NCI-H1694 treated with DMSO at 0.1 percent for 48 hours (cell line): ENCODE measurements at regions not wholly inside any gene's neighbourhood (a gene's known extent, or its start where the extent isn't known, plus 50 kb on each side); places are given as distances from the start of the nearest gene placed in this dataset.

Experiments
- DNase-seq: peaks from one replicate; lab custom pipeline; 2025; lab: John Stamatoyannopoulos, UW

DNA sequence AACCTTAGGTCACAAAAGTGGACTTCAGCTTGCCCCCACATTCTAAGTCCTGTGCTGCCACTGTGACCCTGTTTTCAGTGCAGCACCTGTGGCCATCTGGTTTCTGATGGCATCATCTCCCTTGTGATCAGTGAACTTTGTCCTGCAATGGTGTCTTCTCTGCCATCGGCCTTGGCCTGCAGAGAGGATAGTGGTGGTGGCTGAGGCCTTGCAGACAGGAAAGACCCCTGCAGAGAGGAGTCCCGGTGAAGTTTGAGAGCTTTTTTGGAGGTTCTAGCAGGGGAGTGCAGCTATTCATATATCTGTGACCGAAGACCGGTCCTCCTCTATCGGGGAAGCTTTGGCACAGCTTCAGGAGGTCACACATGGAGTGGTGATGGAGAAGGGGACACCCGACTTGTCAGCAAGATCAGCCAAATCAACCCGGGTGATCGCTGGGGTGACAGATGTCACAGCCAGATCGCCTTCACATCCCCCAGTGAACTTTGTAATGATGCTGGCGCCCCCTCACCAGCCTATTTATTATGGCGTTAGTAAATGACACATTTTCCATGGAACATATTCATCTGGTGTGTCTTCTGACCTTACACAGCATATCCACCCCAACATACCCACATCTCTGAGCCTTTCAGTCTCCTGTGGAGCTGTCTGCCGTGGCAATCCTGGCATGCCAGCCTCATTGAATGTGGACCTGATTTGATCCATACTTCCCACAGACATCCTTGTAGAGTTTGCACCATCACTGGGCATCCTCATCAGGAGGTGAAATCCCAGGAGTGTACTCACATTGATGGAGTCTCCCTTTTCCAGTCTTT, 136.1 kb downstream of the PAPOLA start:
- no peak for DNase-seq

GRCh38 chr14:96639550-96639949, 137.4 kb downstream of the PAPOLA start:
- no peak for DNase-seq

GRCh38 chr14:96648506-96649326, 146.5 kb downstream of the PAPOLA start:
- DNase-seq = no peak

GRCh38 chr14:96649327-96649601, 147.1 kb downstream of the PAPOLA start:
- no peak for DNase-seq

DNA sequence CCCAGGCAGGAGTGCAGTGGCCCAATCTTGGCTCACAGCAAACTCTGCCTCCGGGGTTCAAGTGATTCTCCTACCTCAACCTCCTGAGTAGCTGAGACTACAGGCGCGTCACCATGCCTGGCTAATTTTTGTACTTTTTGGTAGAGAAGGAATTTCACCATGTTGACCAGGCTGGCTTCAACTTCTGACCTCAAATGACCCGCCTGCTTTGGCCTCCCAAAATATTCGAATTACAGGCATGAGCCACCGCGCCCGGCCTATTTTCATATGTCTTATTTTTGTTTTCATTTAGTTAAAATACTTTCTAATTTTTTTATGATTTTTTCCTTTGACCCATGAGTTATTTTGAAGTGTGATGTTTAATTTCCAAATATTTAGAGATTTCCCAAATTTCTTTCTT, 143.6 kb upstream of the VRK1 start:
- no peak for DNase-seq

DNA sequence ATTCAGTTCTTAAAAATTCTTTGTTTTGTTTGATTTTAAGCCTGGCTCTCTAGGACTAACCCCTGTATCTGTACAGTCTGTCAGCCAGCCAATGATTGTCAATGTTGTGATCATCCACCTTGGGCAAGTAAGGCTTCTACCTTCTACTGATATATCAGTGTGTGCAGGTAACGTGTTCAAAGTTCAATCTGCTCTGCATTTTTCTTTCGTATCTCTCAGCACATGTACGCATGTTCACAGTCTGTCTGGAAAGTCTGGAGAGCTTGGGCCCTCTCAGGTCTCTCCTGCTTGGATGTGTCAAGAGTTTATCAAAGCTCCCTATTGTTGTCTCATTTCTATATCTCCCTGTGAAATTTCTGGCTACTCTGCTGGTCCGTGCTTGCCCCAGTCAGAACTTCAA, 138.6 kb upstream of the VRK1 start:
- DNase-seq = no peak

GRCh38 chr14:96660123-96660522, 137.1 kb upstream of the VRK1 start:
- DNase-seq = no peak

- no peak for DNase-seq
Measured at GRCh38 chr14:96660667-96661066, 136.5 kb upstream of the VRK1 start.

GRCh38 chr14:96661244-96661969, 135.8 kb upstream of the VRK1 start:
- no peak for DNase-seq

- DNase-seq = no peak
Measured at GRCh38 chr14:96662116-96662970, 134.8 kb upstream of the VRK1 start.

DNA sequence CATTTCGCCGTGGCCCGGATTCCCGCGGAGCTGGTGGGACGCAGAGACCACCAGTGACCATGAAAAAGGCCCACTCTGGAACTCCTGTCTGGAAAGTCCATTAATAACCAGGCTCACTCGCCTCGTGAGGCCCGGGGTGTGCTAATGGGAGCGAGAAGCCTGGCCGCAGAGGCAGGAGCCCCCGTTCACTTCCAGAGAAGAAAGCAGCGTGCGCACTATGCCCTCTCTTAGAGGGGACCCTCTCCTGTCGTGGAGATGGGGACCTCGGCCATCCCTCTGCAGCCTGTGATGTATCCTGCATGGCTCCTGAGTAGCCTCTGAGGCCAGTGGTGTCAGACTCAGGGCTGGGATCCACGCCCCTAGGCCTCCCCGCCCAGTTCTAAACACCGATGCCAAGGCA, 134.1 kb upstream of the VRK1 start:
- no peak for DNase-seq

DNA sequence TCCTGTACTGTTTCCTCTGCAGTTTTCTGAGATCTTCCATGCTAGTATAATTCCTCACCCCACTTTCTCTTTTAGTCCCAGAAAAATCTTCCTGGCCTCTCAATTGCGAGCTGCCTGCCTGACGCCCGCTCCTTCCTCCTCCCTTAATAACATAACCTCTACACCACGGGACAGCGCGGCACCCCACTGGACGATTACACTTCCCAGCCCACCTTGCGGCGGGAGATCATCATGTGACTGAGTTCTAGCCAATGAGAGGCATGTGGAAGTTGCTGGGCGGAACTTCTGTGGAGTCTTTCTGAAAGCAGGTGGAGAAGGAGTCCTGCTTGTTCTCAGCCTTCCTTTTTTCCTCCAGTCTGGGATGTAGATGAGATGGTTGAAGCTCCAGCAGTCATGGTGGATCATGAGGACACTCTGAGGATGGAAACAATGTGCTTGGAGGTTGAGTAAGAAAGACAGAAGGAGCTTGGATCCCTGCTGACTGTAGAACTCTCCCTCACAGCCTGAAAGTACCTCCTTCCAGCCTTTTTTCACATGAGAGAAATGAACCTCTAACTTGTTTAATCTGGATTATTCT, 133.6 kb upstream of the VRK1 start:
- DNase-seq = no peak

DNA sequence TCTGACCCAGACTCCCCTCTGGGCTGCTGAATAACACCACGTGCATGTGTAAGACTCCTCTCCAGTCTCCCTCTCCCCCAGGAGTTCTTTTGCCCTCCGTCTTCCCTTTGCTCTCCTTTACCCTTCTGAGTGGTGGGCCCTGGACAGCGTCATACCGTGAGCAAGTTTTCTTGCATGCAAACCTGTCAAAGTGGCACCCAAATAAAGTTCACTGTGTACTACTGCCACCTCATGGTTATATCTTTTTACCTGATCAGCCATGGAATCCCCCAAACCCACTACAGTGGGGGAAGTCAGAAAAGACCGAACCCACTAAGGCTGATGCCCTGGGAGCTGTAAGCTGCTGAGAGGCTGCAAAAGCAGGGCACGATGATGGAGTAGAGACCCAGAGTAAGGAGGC, 131.1 kb upstream of the VRK1 start:
- DNase-seq = no peak

GRCh38 chr14:96670391-96670790, 126.8 kb upstream of the VRK1 start:
- no peak for DNase-seq

DNA sequence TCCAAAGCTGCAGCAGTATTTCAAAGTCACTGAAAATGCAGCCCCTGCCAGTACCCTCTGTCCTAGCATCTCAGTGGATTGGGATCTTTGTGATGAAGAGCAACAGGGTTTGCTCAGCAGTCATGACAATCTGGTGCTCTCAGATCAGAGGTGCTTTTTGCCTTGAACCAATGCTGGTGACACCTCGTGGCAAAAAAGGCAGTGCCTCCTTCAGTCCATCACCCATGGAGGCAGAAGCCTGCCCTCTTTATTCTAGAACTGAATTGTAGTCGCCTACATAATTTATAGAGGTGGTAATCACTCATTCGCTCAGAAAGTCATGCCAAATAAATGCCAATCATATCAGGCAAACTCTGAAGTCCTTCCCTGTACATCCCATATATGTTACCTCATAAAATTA, 126.0 kb upstream of the VRK1 start:
- no peak for DNase-seq

DNA sequence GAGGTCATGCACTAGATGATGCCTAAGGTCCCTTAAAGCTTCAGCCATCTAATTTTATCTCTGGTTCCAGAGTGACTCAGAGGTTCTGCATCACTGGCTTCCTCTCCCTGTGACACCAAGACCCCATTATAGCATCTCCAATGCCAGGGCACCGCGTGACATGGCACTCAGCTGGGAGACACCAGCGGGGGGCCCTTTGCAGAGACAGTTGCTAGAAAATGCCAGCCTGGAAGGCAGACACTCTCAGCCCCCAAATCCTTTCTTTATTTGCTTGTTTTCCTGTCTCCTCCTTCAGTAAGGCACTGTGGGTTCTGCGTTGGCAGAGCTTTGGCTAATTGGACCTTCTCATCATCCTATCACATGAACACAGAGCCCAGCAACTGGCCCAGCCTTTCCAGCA, 123.5 kb upstream of the VRK1 start:
- DNase-seq = no peak

DNA sequence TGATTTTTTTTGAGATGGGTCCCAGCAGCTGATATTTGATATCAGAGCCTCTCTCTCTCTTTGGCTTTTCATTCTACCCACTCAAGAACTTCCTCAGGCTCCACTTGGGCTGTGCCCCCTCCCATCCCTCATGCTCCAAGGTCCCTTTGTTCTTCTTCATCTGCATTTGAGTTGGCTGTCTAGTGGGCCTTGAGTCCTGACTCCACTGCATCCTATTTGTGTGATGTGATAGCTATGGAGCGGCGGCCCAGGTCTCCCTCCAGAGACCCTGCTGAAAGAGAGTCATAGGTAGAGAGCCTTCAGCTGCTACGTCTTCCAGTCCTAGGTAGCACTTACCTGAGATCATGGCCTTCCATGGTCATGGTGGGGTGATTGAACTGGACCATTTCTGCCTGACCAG, 123.1 kb upstream of the VRK1 start:
- no peak for DNase-seq

DNA sequence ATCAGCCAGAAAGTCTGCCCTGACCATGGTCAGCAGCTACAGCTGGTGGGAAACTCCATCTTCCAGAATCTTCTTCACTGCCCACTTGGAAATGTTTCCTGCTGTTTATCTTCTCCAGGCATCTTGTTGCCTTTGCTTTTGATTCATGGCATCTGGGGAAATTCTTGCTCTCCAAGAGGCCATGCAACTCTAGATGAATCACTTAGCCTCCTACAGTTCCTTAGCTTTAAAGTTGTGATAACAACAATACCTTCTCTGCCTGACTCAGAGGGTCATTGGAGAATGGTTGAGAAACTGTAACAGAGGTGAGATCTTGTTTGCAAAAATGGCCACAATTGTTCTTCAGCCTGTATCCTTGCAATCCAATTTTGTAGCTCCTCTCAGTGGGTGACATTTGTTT, 121.0 kb upstream of the VRK1 start:
- no peak for DNase-seq

DNA sequence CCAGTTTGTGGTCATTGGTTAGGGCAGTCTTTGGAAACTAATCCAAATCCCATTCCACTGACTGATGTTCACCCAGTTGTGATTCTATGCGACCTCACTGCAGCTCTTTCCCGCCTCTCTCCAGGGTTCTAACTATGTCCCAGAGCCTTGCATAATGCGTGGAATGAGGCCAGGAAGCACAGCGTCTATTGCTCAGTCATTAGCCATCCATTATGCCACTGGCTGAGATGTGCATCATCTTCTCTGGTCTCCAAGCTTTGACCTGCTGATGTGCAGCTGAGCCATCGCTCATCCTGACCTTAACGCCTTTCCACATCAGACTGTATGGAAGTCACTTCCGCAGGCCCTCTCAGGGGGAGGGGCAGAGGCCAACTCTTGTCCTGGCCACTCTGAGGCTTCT, 115.4 kb upstream of the VRK1 start:
- DNase-seq = no peak

- DNase-seq = no peak
Measured at GRCh38 chr14:96682401-96682800, 114.8 kb upstream of the VRK1 start.

DNA sequence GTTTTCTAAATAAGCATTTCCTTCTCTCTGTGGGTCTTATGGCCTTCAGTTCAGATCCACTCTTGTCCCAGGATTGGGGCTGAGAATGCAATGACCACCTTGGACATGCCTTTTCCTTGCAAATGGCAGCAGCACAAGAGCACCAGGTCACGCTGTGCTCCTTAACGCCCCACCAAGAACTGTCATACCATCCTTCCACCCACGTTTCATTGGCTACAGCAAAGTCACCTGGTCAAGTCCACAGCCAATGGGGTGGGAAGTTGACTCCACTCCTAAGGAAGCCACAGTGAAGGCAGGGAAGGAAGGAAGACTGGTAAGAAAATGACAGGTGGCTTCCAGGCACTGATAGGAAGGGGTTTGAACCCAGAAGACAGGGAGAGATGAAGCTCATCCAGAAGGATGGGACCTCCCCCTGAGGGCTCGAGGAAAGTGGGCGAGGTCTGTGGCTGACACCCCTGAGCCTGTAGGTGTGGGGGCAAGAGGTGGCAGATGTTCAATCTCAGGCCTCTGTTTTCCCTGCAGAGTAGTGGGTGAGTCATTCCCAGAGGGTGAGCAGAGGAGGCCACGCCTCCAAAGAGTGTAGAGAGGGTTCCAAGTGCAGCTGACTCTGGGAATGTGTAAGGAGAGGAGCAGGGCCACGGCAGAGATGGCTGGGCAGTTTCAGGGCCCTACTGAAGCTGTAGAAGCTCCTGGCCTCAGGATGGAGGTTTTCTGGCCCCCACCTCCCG, 113.5 kb upstream of the VRK1 start:
- no peak for DNase-seq
